Fibroblast of the aortic adventitia (primary cell): ENCODE measurements at regions not wholly inside any gene's neighbourhood (a gene's known extent, or its start where the extent isn't known, plus 50 kb on each side); places are given as distances from the start of the nearest gene placed in this dataset.

Experiments
- DNase-seq: peaks from one replicate; pipeline ENCODE4 v3.0.0-alpha.2; 2010; ENCODE audit warnings: low read depth
- H3K4me3 ChIP-seq: 2 replicates; pipeline ENCODE4 v1.5.1; 2011; ENCODE audit warnings: low read depth, mild to moderate bottlenecking, control low read depth, low read length, moderate library complexity
- TF ChIP-seq, protein P1 (sequence below): IDR thresholded peaks from 2 replicates; pipeline ENCODE4 v1.5.1; 2011; ENCODE audit warnings: mild to moderate bottlenecking, low read length, control low read depth, inconsistent platforms; ENCODE audit not compliant: insufficient read depth

DNA sequence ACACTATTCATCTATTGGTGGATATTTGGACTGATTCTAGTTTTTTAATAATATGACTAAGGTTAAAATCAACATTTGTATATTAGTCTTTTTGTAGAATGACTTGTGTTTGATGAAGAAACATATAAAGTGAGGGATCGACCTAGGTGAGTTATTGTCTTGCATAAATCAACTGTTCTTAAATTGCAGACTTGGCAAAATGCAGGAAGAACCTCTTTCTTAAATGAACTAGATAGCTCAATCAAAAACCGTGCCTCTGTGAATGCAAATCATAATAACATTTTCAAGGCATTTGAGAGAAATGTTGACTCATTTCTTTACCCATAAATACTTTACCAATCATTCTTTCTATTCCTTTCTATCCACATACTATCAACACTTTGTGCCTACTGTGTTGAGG lies 101.5 kb upstream of the ANK3 start:
- no peak for DNase-seq
- TF ChIP-seq, protein P1, sequence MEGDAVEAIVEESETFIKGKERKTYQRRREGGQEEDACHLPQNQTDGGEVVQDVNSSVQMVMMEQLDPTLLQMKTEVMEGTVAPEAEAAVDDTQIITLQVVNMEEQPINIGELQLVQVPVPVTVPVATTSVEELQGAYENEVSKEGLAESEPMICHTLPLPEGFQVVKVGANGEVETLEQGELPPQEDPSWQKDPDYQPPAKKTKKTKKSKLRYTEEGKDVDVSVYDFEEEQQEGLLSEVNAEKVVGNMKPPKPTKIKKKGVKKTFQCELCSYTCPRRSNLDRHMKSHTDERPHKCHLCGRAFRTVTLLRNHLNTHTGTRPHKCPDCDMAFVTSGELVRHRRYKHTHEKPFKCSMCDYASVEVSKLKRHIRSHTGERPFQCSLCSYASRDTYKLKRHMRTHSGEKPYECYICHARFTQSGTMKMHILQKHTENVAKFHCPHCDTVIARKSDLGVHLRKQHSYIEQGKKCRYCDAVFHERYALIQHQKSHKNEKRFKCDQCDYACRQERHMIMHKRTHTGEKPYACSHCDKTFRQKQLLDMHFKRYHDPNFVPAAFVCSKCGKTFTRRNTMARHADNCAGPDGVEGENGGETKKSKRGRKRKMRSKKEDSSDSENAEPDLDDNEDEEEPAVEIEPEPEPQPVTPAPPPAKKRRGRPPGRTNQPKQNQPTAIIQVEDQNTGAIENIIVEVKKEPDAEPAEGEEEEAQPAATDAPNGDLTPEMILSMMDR, result no peak
- H3K4me3 ChIP-seq, result no peak overlapping the region

DNA sequence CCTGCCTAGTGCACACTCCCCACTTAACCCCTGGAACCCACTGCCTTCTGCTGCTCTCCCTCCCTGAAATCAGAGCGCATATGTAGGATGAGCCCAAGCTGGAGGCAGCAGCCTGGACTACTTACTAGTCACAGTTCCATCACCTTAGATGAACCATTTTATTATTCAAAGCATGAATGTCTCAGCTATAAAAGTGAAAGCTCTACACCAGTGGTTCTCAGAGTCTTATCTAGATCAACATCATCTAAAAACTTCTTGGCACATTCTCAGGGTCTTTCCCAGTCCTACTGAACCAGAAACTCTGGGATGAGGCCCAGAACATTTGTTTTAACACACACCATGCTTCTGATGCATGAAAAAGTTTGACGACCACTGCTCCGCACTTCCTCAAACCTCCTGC lies 100.3 kb upstream of the ANK3 start:
- peak; percentile 89 for DNase-seq
- TF ChIP-seq, protein P1, result no peak
- H3K4me3 ChIP-seq, result no peak overlapping the region

DNA sequence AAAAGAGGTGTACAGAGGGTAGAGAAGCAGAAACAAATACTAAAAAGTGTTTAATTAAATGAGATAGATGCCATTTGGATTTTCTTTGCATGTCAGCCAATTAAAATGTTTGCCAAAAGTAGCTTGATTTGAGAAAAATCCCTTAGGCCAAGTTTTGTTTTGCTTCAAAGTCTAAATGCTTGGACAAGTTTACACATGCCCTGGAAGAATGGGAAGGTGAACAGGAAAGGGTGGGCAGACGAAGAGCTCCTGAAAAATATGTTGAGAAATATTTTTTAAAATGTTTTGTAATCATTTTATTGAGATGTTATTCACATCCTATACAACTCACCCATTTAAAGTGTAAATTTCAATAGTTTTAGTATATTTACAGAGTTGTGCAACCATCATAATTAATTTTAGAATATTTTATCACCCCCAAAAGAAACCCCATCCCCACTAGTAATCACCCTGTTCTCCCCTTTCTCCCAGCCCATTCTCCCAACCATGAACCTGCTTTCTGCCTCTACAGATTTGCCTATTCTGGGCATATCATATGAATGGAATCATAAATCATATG lies 98.5 kb upstream of the ANK3 start:
- TF ChIP-seq, protein P1, result no peak
- DNase-seq, result no peak
- H3K4me3 ChIP-seq, result no peak overlapping the region

- TF ChIP-seq, protein P1, result no peak
- no peak overlapping the region for H3K4me3 ChIP-seq
- no peak for DNase-seq
Measured at GRCh38 chr10:60487543-60487942, 97.9 kb upstream of the ANK3 start.

DNA sequence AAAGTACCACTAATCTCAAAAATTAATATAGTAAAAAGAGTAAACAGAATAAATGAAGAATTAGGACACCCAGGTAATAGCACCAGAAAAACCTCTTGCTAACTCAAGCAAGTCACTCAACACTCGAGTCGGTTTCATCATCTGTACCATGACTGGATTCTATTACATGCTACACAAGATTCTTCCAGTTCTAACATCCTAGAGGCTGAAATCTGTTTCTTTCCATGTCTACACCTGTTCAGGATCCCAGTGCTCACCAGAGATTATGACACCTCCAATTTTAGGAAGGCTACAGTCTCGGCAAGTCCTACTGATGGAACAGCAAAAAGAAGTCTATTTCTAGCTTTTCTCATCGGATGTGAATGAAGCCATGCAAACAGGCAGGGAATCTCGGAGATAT lies 95.3 kb upstream of the ANK3 start:
- no peak for DNase-seq
- H3K4me3 ChIP-seq, result no peak overlapping the region
- TF ChIP-seq, protein P1, result no peak

DNA sequence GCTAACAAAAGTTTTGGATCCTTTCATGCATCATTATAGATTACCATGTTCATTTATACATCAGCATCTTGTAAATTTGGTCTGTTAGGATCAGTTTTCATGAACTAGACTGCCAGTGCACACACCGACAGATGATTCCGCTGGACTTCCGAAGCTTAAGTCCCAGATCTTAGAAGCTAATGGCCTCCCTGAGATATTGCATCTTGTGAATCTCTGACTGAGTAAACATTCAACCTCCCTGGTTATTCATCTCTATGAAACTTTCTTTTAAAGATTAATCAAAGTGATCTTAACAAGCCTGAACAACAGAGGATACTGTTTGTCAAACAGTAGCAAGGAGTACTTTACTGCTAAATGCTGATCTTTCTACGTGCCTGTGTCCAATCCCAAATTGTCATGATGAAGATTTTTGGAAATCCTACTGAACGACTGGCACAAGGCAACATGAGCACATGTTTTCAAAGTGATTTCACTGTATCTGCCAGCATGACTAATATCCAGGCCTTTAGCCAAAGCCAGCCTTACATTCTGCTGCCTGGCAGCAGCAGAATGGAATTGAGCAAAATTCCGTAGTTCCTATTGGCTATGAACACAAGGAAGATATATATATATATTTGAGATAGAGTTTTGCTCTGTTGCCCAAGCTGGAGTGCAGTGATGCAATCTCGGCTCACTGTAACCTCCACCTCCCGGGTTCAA lies 91.3 kb upstream of the ANK3 start:
- peak; percentile 96 for DNase-seq
- TF ChIP-seq, protein P1, result no peak
- H3K4me3 ChIP-seq, result no peak overlapping the region
